Fibroblast of skin of back (primary cell): ENCODE measurements at regions not wholly inside any gene's neighbourhood (a gene's known extent, or its start where the extent isn't known, plus 50 kb on each side); places are given as distances from the start of the nearest gene placed in this dataset.

Source experiments
- DNase-seq: peaks from one replicate; pipeline ENCODE4 v3.0.0-alpha.2; 2013

- no peak for DNase-seq
Observed at GRCh38 chrX:108811891-108812290, 75.5 kb upstream of the IRS4 start.

- no peak for DNase-seq
Observed at GRCh38 chrX:108795240-108795639, 58.9 kb upstream of the IRS4 start.
